Esophagus squamous epithelium (tissue), 5 donors: ENCODE measurements at regions not wholly inside any gene's neighbourhood (a gene's known extent, or its start where the extent isn't known, plus 50 kb on each side); places are given as distances from the start of the nearest gene placed in this dataset.

Source experiments
- DNase-seq: peaks from one replicate; lab custom pipeline; 2025; lab: John Stamatoyannopoulos, UW
- H3K27ac ChIP-seq, 4 donors: fragments of 200-600 bp; sonication (generic); one replicate each; pipeline ENCODE4 v1.5.1; 2016 to 2019; ENCODE audit warnings: mild to moderate bottlenecking in 1 of 4
- H3K27me3 ChIP-seq, 4 donors: fragments of 200-600 bp; sonication (generic); 1 replicate in 3 of 4; 2 replicates in 1 of 4; pipeline versions ENCODE4 v1.5.1 to v1.6.0; 2017 to 2021; ENCODE audit warnings: antibody characterized with exemption in 1 of 4
- H3K36me3 ChIP-seq, 3 donors: fragments of 200-600 bp; sonication (generic); one replicate each; pipeline ENCODE4 v1.5.1; 2016 to 2019
- H3K4me1 ChIP-seq, 3 donors: fragments of 200-600 bp; sonication (generic); one replicate each; pipeline ENCODE4 v1.5.1; 2017 to 2019
- H3K4me3 ChIP-seq, 4 donors: fragments of 200-600 bp; sonication (generic); 1 replicate in 3 of 4; 2 replicates in 1 of 4; pipeline ENCODE4 v1.5.1; 2016 to 2019; ENCODE audit warnings: mild to moderate bottlenecking in 2 of 4, moderate library complexity in 1 of 4
- H3K9me3 ChIP-seq, 3 donors: fragments of 200-600 bp; sonication (generic); one replicate each; pipeline ENCODE4 v1.5.1; 2016 to 2019
- CTCF ChIP-seq, 6 experiments: fragments of 450-650 bp in 4 of 6; fragments of 200-600 bp in 2 of 6; sonication (generic) in 2 of 6; IDR thresholded peaks; one replicate each; pipeline ENCODE4 v1.5.1; 2016 to 2019; ENCODE audit warnings: antibody characterized with exemption in 6 of 6, mild to moderate bottlenecking in 4 of 6, moderate library complexity in 4 of 6
- POLR2A ChIP-seq, 4 donors: fragments of 450-650 bp; IDR thresholded peaks; one replicate each; pipeline ENCODE4 v1.6.1; 2017; ENCODE audit warnings: antibody characterized with exemption in 4 of 4, mild to moderate bottlenecking in 4 of 4, moderate library complexity in 3 of 4
- WGBS, 2 donors: methylation state at CpG; one replicate each; pipeline ENCODE4 v1.1.5; 2018; 5-methylcytosine and 5-hydroxymethylcytosine counted together
- intact Hi-C: fragments of 100-400 bp; cut with DNase I; formaldehyde crosslinking; loops from one replicate; pipeline ENCODE4 v1.15.0; 2022
- donor health status: DM: yes; HTN: yes; CAD: no.

- H3K27me3 ChIP-seq = no peaks in the 10 kb centered on the region
- H3K27ac ChIP-seq = no peak overlapping the region
- WGBS, 2 donors = 61 to 62% methylated on average over 8 of the region's 8 CpGs
- peaks cover 0 to under 1% (median 0%) of the 10 kb centered on the region in 3 donors for H3K9me3 ChIP-seq
- no peaks in the 10 kb centered on the region for H3K4me1 ChIP-seq
- intact Hi-C loops = no loop called here
- DNase-seq = no peak
- H3K4me3 ChIP-seq = no peak overlapping the region
- TF ChIP-seq POLR2A (IDR thresholded peaks at IDR 0.05) (no peak), CTCF (IDR thresholded peaks at IDR 0.05) (no peak)
- H3K36me3 ChIP-seq = no peaks in the 10 kb centered on the region
Observed at GRCh38 chrX:4373791-4374190, 660.3 kb upstream of the PRKX start.

- Histone ChIP-seq H3K27me3 (no peaks in the 10 kb centered on the region), H3K9me3 (no peaks in the 10 kb centered on the region), H3K4me1 (no peaks in the 10 kb centered on the region), H3K27ac (no peak overlapping the region), H3K4me3 (no peak overlapping the region), H3K36me3 (no peaks in the 10 kb centered on the region)
- no peak for TF ChIP-seq POLR2A (IDR thresholded peaks at IDR 0.05)
- no peak for DNase-seq
- 79 to 91% methylated on average over 3 of the region's 3 CpGs for WGBS, 2 donors
- intact Hi-C loops = no loop called here
Observed at GRCh38 chrX:4358577-4358976, 645.1 kb upstream of the PRKX start.

- no peaks in the 10 kb centered on the region for H3K4me1 ChIP-seq
- no peaks in the 10 kb centered on the region for H3K9me3 ChIP-seq
- no peak overlapping the region for H3K27ac ChIP-seq
- no peaks in the 10 kb centered on the region for H3K36me3 ChIP-seq
- H3K27me3 ChIP-seq = no peaks in the 10 kb centered on the region
- TF ChIP-seq POLR2A (IDR thresholded peaks at IDR 0.05) = no peak
- no peak for DNase-seq
- intact Hi-C loops = no loop called here
- H3K4me3 ChIP-seq = no peak overlapping the region
- WGBS, 2 donors = 70% methylated on average over 4 to 5 of the region's 5 CpGs
Observed at GRCh38 chrX:4322916-4323315, 609.5 kb upstream of the PRKX start.

- DNase-seq = no peak
- H3K9me3 ChIP-seq = no peaks in the 10 kb centered on the region
- no peaks in the 10 kb centered on the region for H3K4me1 ChIP-seq
- H3K4me3 ChIP-seq = no peak overlapping the region
- H3K36me3 ChIP-seq = no peaks in the 10 kb centered on the region
- intact Hi-C loops = no loop called here
- 25 to 44% methylated on average over 7 to 9 of the region's 9 CpGs for WGBS, 2 donors
- TF ChIP-seq POLR2A (IDR thresholded peaks at IDR 0.05) = no peak
- no peak for TF ChIP-seq CTCF (IDR thresholded peaks at IDR 0.05)
- no peaks in the 10 kb centered on the region for H3K27me3 ChIP-seq
- H3K27ac ChIP-seq = no peak overlapping the region
Observed at GRCh38 chrX:4320436-4320947, 607.0 kb upstream of the PRKX start.

GRCh38 chrX:4315891-4316290, 602.4 kb upstream of the PRKX start:
- no peak for DNase-seq
- H3K27ac ChIP-seq = no peak overlapping the region
- H3K4me3 ChIP-seq = no peak overlapping the region
- 58 to 68% methylated on average over 2 of the region's 2 CpGs for WGBS, 2 donors
- H3K27me3 ChIP-seq = no peaks in the 10 kb centered on the region
- intact Hi-C loops = no loop called here
- no peaks in the 10 kb centered on the region for H3K4me1 ChIP-seq
- H3K36me3 ChIP-seq = no peaks in the 10 kb centered on the region
- no peaks in the 10 kb centered on the region for H3K9me3 ChIP-seq
- no peak for TF ChIP-seq POLR2A (IDR thresholded peaks at IDR 0.05)
- no peak for TF ChIP-seq CTCF (IDR thresholded peaks at IDR 0.05)

- Histone ChIP-seq H3K36me3 (no peaks in the 10 kb centered on the region), H3K4me1 (no peaks in the 10 kb centered on the region), H3K4me3 (no peak overlapping the region), H3K27ac (no peak overlapping the region), H3K9me3 (no peaks in the 10 kb centered on the region), H3K27me3 (no peaks in the 10 kb centered on the region)
- no peak for DNase-seq
- intact Hi-C loops = no loop called here
- WGBS, 2 donors = 71 to 86% methylated on average over 1 of the region's 1 CpG
- TF ChIP-seq POLR2A (IDR thresholded peaks at IDR 0.05) = no peak
- no peak for TF ChIP-seq CTCF (IDR thresholded peaks at IDR 0.05)
Observed at GRCh38 chrX:4314586-4314985, 601.1 kb upstream of the PRKX start.
